GM19025 (cell line): ENCODE measurements at regions not wholly inside any gene's neighbourhood (a gene's known extent, or its start where the extent isn't known, plus 50 kb on each side); places are given as distances from the start of the nearest gene placed in this dataset.
"Not testable (repeated sequence)": the region's sequence is repeated elsewhere in the genome, so short reads cannot be mapped to it uniquely, and the experiment has no call there.

Experiments used
- ATAC-seq: cut with Tn5 transposase; IDR thresholded peaks from one replicate; pipeline ENCODE4 v1.9.1; 2021; ENCODE audit warnings: mild to moderate bottlenecking, low read depth, moderate library complexity; ENCODE audit not compliant: unreplicated experiment

GRCh38 chr1:88463401-88463985 is 220.6 kb upstream of the PKN2 start:
- ATAC-seq = no peak

GRCh38 chr1:88466011-88466410 is 218.1 kb upstream of the PKN2 start:
- no peak for ATAC-seq

GRCh38 chr1:88466899-88467580 is 217.0 kb upstream of the PKN2 start:
- no peak for ATAC-seq

GRCh38 chr1:88472298-88472697 is 211.8 kb upstream of the PKN2 start:
- no peak for ATAC-seq

- no peak for ATAC-seq
Observed at GRCh38 chr1:88472714-88473113, 211.4 kb upstream of the PKN2 start.

GRCh38 chr1:88474555-88475304 is 209.3 kb upstream of the PKN2 start:
- ATAC-seq = no peak

GRCh38 chr1:88484881-88485280 is 199.2 kb upstream of the PKN2 start:
- no peak for ATAC-seq

GRCh38 chr1:88488237-88488636 is 195.8 kb upstream of the PKN2 start:
- no peak for ATAC-seq

GRCh38 chr1:88490676-88491075 is 193.4 kb upstream of the PKN2 start:
- ATAC-seq = no peak

- ATAC-seq = no peak
Observed at GRCh38 chr1:88499671-88500070, 184.4 kb upstream of the PKN2 start.

- no peak for ATAC-seq
Observed at GRCh38 chr1:88502886-88503285, 181.2 kb upstream of the PKN2 start.

- no peak for ATAC-seq
Observed at GRCh38 chr1:88503646-88504045, 180.4 kb upstream of the PKN2 start.

- ATAC-seq = no peak
Observed at GRCh38 chr1:88504601-88505000, 179.5 kb upstream of the PKN2 start.

- no peak for ATAC-seq
Observed at GRCh38 chr1:88509379-88509778, 174.7 kb upstream of the PKN2 start.

- ATAC-seq = no peak
Observed at GRCh38 chr1:88514544-88515060, 169.5 kb upstream of the PKN2 start.

GRCh38 chr1:88517499-88517898 is 166.6 kb upstream of the PKN2 start:
- not testable (repeated sequence) for ATAC-seq

- no peak for ATAC-seq
Observed at GRCh38 chr1:88519156-88519555, 164.9 kb upstream of the PKN2 start.

GRCh38 chr1:88523854-88524528 is 160.1 kb upstream of the PKN2 start:
- ATAC-seq = no peak

GRCh38 chr1:88526456-88526855 is 157.6 kb upstream of the PKN2 start:
- ATAC-seq = no peak

GRCh38 chr1:88528792-88529191 is 155.3 kb upstream of the PKN2 start:
- ATAC-seq = no peak

GRCh38 chr1:88529581-88529980 is 154.5 kb upstream of the PKN2 start:
- ATAC-seq = no peak
